ENCODE measurements at regions not wholly inside any gene's neighbourhood (a gene's known extent, or its start where the extent isn't known, plus 50 kb on each side); places are given as distances from the start of the nearest gene placed in this dataset.

DNA sequence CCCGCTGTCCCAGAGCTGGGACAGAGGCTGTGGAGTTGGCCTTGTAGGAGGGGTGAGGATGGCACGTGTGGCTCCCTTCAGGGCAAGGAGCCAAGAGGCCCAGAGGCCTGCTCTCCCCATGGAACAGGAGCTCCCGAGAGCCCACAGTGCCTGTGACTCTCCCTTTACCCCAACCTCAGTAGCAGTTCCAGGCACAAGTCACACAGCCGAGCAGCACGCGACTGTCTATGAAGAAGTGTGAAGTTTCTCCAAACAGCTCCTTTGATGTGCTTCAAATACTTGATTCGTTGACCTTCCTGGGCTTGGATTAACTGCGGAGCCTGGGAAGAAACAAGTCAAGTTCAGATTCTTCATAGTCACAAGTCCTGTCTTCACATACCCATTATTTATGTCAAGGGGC lies 208.7 kb downstream of the IRX2 start:
- H3K27me3 ChIP-seq (ENCODE audit: low read depth, low read length) = no peaks in the 10 kb centered on the region
- H3K79me2 ChIP-seq (ENCODE audit: low read length) = no peaks in the 10 kb centered on the region
- H3K4me3 ChIP-seq (ENCODE audit: low read length) = no peak overlapping the region
- no peaks in the 10 kb centered on the region for H3K4me1 ChIP-seq (ENCODE audit: low read length)
- no peaks in the 10 kb centered on the region for H3K36me3 ChIP-seq (replicated peaks; ENCODE audit: low read depth, low read length)
- H3K4me2 ChIP-seq (ENCODE audit: low read length) = no peak overlapping the region
- H4K20me1 ChIP-seq (ENCODE audit: insufficient read depth, low read length) = no peaks in the 10 kb centered on the region
- H3K9ac ChIP-seq (ENCODE audit: low read length) = no peak overlapping the region
- no peak overlapping the region for H3K27ac ChIP-seq (ENCODE audit: low read length)
- no peak overlapping the region for H2AFZ ChIP-seq (ENCODE audit: low read depth, low read length)
- no peaks in the 10 kb centered on the region for H3K9me3 ChIP-seq (ENCODE audit: insufficient read depth, low read length)
- TF ChIP-seq, protein P1, sequence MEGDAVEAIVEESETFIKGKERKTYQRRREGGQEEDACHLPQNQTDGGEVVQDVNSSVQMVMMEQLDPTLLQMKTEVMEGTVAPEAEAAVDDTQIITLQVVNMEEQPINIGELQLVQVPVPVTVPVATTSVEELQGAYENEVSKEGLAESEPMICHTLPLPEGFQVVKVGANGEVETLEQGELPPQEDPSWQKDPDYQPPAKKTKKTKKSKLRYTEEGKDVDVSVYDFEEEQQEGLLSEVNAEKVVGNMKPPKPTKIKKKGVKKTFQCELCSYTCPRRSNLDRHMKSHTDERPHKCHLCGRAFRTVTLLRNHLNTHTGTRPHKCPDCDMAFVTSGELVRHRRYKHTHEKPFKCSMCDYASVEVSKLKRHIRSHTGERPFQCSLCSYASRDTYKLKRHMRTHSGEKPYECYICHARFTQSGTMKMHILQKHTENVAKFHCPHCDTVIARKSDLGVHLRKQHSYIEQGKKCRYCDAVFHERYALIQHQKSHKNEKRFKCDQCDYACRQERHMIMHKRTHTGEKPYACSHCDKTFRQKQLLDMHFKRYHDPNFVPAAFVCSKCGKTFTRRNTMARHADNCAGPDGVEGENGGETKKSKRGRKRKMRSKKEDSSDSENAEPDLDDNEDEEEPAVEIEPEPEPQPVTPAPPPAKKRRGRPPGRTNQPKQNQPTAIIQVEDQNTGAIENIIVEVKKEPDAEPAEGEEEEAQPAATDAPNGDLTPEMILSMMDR (IDR thresholded peaks at IDR 0.05; ENCODE audit: low read depth, low read length) = no peak
- no peak for TF ChIP-seq EZH2phosphoT487 (IDR thresholded peaks at IDR 0.05; ENCODE audit: low read depth)

DNA sequence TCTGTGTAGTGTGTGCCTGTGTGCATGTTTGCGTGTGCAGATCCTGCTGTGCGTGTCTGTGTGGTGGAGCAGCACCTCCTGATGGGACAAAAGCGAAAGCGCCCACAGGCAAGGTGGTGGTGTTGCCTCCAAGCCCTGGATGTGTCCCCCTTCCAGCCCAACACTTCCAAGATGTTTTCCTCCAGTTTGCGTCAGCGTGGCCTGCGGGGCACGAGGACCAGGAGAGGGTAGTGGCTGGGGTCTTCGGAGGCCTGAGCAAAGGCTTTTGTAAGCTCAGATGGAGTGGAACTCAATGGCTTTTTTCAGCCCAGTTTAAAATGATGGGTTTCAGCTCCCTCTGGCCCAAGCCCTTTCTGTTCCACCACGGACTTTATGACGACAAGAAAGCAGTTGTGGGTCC lies 209.5 kb downstream of the IRX2 start:
- TF ChIP-seq, protein P1 (IDR thresholded peaks at IDR 0.05; ENCODE audit: low read depth, low read length) = no peak
- no peak for TF ChIP-seq EZH2phosphoT487 (IDR thresholded peaks at IDR 0.05; ENCODE audit: low read depth)
- no peaks in the 10 kb centered on the region for H3K27me3 ChIP-seq (ENCODE audit: low read depth, low read length)
- no peaks in the 10 kb centered on the region for H3K4me1 ChIP-seq (ENCODE audit: low read length)
- no peaks in the 10 kb centered on the region for H3K79me2 ChIP-seq (ENCODE audit: low read length)
- H3K9ac ChIP-seq (ENCODE audit: low read length) = no peak overlapping the region
- H3K36me3 ChIP-seq (replicated peaks; ENCODE audit: low read depth, low read length) = no peaks in the 10 kb centered on the region
- no peaks in the 10 kb centered on the region for H3K9me3 ChIP-seq (ENCODE audit: insufficient read depth, low read length)
- no peak overlapping the region for H2AFZ ChIP-seq (ENCODE audit: low read depth, low read length)
- no peak overlapping the region for H3K4me3 ChIP-seq (ENCODE audit: low read length)
- no peak overlapping the region for H3K27ac ChIP-seq (ENCODE audit: low read length)
- H4K20me1 ChIP-seq (ENCODE audit: insufficient read depth, low read length) = no peaks in the 10 kb centered on the region
- H3K4me2 ChIP-seq (ENCODE audit: low read length) = no peak overlapping the region

DNA sequence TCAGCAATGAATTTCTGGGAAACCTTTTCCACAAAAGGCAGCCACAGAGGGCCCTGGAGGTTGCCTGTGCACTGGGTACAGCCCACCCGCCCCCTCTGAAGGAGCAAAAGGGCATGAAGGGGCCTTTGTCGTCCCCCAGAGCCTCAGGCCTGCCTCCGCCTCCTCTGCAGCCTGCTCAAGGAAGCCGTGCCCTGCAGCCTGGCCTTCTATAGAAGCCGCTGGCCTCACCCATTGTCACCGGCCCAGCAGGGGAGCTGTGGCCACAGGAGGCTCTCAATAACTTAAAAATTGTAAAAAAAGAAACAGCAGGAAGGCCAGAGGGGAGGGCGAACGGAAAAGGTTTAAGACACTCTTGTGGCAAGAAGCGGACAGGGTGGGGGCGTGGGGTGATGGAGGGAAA lies 213.3 kb downstream of the IRX2 start:
- H3K36me3 ChIP-seq (replicated peaks; ENCODE audit: low read depth, low read length) = no peaks in the 10 kb centered on the region
- no peak overlapping the region for H3K27ac ChIP-seq (ENCODE audit: low read length)
- H4K20me1 ChIP-seq (ENCODE audit: insufficient read depth, low read length) = no peaks in the 10 kb centered on the region
- H2AFZ ChIP-seq (ENCODE audit: low read depth, low read length) = no peak overlapping the region
- H3K79me2 ChIP-seq (ENCODE audit: low read length) = no peaks in the 10 kb centered on the region
- no peaks in the 10 kb centered on the region for H3K4me1 ChIP-seq (ENCODE audit: low read length)
- no peaks in the 10 kb centered on the region for H3K9me3 ChIP-seq (ENCODE audit: insufficient read depth, low read length)
- H3K4me3 ChIP-seq (ENCODE audit: low read length) = no peak overlapping the region
- no peak overlapping the region for H3K4me2 ChIP-seq (ENCODE audit: low read length)
- no peak overlapping the region for H3K9ac ChIP-seq (ENCODE audit: low read length)
- no peaks in the 10 kb centered on the region for H3K27me3 ChIP-seq (ENCODE audit: low read depth, low read length)
- TF ChIP-seq, protein P1 (IDR thresholded peaks at IDR 0.05; ENCODE audit: low read depth, low read length) = no peak
- no peak for TF ChIP-seq EZH2phosphoT487 (IDR thresholded peaks at IDR 0.05; ENCODE audit: low read depth)

DNA sequence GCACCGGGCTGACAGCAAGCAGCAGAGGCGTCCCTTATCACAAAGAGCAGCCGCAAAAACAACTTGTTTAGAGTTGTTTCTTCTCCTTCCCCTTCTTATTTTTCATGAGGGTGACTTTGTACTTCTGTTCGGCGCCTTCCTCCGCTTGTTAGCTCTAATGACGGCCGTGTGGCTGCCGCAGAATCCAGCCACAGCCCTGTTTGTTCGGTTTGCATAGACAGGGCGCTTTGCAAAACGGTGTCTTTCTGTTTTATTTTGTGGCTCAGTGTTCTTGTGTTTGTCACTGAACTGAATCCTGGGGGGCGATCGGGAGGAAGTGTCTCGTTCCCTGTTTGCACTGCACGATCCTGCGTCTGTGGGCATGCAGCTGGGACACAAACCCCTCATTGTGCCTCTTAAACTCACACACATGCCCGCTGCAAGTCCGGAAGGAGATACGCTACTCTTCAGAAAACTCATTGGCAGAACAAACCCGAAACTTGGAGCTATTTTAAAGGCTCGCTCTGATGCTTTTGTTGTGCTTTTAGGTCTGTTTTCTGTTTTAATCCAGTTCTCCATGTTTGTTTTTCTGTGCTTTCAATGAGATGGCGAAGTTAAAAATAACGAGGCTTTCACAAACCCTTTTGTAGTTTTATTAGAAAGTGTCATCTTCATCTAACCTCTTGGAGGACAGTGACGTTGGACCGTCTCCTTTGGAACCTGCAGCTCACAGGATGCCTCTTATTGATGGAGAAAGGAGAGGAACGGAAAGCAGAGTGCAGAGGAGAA lies 213.9 kb downstream of the IRX2 start:
- H3K79me2 ChIP-seq (ENCODE audit: low read length) = no peaks in the 10 kb centered on the region
- no peak overlapping the region for H3K27ac ChIP-seq (ENCODE audit: low read length)
- H3K36me3 ChIP-seq (replicated peaks; ENCODE audit: low read depth, low read length) = no peaks in the 10 kb centered on the region
- H3K9me3 ChIP-seq (ENCODE audit: insufficient read depth, low read length) = no peaks in the 10 kb centered on the region
- no peaks in the 10 kb centered on the region for H3K27me3 ChIP-seq (ENCODE audit: low read depth, low read length)
- no peak for TF ChIP-seq EZH2phosphoT487 (IDR thresholded peaks at IDR 0.05; ENCODE audit: low read depth)
- TF ChIP-seq, protein P1 (IDR thresholded peaks at IDR 0.05; ENCODE audit: low read depth, low read length) = no peak
- H3K4me1 ChIP-seq (ENCODE audit: low read length) = no peaks in the 10 kb centered on the region
- H3K9ac ChIP-seq (ENCODE audit: low read length) = no peak overlapping the region
- no peak overlapping the region for H3K4me2 ChIP-seq (ENCODE audit: low read length)
- H2AFZ ChIP-seq (ENCODE audit: low read depth, low read length) = no peak overlapping the region
- H4K20me1 ChIP-seq (ENCODE audit: insufficient read depth, low read length) = no peaks in the 10 kb centered on the region
- no peak overlapping the region for H3K4me3 ChIP-seq (ENCODE audit: low read length)

Measured in OCI-LY3 (cell line).